ENCODE measurements at regions not wholly inside any gene's neighbourhood (a gene's known extent, or its start where the extent isn't known, plus 50 kb on each side); places are given as distances from the start of the nearest gene placed in this dataset.
A peak's percentile ranks its signal among the peaks of the same experiment; 100 is the strongest.
"Not testable (repeated sequence)": the region's sequence is repeated elsewhere in the genome, so short reads cannot be mapped to it uniquely, and the experiment has no call there.

- DNase-seq (ENCODE audit: low spot score), result not testable (repeated sequence)
Observed at GRCh38 chrX:31014474-31014873, 57.4 kb downstream of the FTHL17 start.

GRCh38 chrX:31012509-31013025 lies 59.3 kb downstream of the FTHL17 start:
- no peak for DNase-seq (ENCODE audit: low spot score)

- no peak for DNase-seq (ENCODE audit: low spot score)
Observed at GRCh38 chrX:31007321-31007720, 64.5 kb downstream of the FTHL17 start.

- DNase-seq (ENCODE audit: low spot score), result no peak
Observed at GRCh38 chrX:31006027-31006426, 65.8 kb downstream of the FTHL17 start.

GRCh38 chrX:30997411-30997810 lies 74.4 kb downstream of the FTHL17 start:
- DNase-seq (ENCODE audit: low spot score), result no peak

DNA sequence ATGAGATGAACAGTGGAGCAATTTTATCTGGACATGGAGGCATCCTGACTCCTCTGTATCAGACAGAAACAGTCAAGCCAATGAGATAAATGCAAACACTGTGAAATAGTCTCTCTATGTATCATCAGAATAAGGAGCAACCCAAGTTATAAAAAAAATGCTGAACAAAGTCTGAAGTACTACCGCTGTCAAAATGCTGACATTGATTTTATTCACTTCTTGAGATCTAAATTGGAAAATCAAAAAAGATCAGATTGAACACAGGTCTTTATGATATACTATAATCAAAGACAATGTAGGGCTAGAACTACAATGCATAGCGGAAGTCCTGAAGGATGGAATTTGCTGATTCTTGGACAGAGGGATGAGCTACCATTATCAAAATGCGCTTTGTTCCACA lies 76.1 kb downstream of the FTHL17 start:
- DNase-seq (ENCODE audit: low spot score), result no peak

DNA sequence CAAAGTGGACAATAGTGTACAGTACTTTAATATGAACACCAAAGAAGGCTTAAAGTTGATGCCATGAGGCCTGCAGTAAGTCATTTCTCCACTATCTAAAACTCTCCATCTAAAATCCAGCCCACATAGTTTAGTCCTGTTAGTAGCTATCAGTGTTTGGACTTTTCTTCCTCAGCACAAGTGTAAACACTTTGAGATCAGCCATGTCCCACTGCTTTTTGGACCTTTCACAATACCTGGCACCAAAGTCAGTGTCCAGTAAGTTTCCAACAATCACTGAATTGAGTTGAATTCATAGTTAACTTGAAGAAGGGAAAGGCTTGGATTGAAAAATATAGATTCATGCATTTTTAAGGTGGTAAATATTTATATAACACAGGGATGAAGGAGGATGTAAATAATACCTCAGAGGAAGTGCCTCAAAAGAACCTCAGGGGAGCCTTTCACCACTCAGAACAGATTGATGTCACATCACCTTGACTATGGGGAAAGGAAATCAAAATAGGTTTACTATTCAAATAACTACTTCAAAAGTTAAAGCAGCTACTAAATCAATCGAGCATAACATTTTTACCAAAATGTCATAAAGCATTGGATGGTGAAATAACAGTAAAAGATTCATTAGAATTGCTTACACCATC lies 76.7 kb downstream of the FTHL17 start:
- no peak for DNase-seq (ENCODE audit: low spot score)

- DNase-seq (ENCODE audit: low spot score), result not testable (repeated sequence)
Observed at GRCh38 chrX:30994018-30994417, 77.8 kb downstream of the FTHL17 start.

DNA sequence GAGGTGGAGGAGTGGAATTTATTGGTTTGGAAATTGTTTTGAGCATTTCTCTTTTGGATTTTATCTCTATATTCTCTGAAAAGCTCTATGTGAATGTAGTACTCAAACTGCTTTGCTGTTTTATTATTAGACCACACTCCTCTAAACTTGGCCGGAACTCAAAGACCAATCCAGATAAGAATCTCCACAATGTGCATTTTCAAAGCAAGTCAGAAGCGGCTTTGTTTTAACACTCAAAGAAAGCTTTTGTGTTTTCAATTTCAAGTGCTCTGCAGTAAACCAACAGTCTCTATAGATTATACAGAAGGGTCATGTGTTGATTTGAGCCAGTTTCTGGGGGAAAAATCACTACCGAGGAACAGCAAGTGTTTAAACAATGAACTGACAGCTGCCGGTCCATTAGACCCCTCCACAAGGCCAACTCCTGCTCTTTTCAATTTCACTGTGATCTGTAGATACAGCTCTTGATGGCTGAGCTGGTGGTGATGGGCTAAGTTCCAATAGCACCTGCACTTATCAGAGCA lies 79.4 kb downstream of the FTHL17 start:
- no peak for DNase-seq (ENCODE audit: low spot score)

GRCh38 chrX:30990361-30990760 lies 81.5 kb downstream of the FTHL17 start:
- no peak for DNase-seq (ENCODE audit: low spot score)

DNA sequence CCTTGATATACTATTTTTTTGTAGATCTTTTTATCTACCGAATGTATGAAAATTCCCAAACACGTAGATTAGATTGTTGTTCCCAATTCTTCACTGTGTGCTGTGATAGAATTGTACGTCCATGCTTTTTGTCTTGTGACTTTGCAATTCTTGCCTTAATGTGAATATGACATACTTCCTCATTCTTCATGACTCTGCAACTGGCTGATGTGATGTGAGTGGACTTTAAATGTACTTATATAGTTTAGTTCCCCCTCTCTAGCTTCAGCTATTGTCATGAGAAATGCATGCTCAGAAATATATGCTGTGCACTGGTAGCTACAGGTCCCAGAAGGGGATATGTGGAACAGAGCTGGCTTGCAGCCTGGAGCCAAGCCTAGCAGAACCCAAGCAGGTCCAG lies 89.4 kb downstream of the FTHL17 start:
- DNase-seq (ENCODE audit: low spot score), result no peak

DNA sequence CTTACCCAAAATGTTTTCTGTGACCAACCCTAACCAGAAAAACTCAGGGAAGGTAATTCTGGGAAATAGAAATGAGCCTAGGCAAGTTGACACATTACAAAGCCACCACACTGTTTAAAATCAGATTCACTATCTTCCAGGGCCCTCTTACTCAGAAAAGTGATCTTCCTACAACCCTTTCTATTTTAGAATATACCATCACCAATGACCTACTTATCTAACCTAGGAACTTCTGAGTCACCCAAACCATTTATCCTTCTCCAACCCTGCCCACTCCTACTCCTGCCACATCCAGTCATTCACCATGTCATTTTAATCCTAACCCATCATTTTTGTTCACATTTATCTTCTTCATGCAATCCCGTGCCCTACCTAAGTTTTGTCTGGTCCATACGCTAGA lies 89.9 kb downstream of the FTHL17 start:
- no peak for DNase-seq (ENCODE audit: low spot score)

DNA sequence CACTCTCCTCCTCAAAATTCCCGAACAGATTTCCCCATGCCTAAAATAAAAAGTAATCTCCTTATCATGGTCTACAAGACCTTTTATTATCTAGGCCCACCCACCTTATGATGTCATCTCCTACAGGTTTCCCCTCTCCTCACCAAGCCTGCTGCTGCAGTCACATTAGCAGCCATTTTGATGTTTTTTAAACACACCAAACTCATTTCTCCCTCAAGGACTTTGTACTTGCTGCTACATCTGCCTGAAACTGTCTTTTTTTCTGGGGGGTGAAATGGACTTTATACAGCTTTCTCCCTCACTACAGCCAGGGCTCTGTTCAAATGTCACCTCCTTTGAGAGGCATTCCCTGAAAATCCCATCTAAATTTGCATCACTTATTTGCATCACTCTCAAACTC lies 90.2 kb upstream of the TAB3 start:
- no peak for DNase-seq (ENCODE audit: low spot score)

DNA sequence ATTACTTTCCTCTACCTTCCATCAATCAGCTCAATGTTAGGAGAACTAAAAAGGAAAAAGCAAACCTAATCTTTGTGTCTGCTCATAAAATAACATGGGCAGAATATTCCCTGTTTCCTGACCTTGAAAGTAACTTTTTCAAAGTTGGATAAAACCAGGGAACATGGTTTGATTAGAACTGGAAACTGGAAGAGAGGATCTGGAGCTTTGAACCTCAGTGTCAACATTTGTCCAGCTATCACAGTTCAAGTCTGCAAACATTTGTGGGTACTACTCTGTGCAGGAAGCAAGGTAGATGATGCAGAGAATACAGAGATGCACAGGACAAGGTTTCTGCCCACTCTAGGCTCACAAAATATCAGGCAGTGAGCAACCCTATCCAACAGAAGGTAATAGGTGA lies 86.4 kb upstream of the TAB3 start:
- DNase-seq (ENCODE audit: low spot score), result no peak

- DNase-seq (ENCODE audit: low spot score), result no peak
Observed at GRCh38 chrX:30973784-30974427, 84.9 kb upstream of the TAB3 start.

- peak; percentile 29 for DNase-seq (ENCODE audit: low spot score)
Observed at GRCh38 chrX:30971774-30972603, 82.9 kb upstream of the TAB3 start.

DNA sequence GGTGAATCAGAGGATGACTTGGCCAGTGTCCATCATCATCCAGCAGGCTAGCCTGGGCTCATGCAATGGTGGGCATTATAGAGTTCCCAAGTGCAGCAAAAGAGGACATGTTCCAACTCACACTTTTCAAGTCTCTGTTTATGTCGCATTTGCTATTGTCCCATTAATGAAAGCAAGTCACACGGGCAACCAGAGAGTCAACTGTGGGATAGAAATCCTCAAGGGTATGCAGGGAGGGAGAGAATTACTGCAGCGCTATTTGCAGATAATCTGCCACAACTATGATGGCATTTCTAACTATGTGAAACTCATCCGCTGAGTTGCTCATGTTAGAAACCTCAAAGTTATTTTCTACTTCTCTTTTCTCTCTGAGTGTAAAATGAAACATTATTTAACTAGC lies 78.5 kb upstream of the TAB3 start:
- DNase-seq (ENCODE audit: low spot score), result no peak

DNA sequence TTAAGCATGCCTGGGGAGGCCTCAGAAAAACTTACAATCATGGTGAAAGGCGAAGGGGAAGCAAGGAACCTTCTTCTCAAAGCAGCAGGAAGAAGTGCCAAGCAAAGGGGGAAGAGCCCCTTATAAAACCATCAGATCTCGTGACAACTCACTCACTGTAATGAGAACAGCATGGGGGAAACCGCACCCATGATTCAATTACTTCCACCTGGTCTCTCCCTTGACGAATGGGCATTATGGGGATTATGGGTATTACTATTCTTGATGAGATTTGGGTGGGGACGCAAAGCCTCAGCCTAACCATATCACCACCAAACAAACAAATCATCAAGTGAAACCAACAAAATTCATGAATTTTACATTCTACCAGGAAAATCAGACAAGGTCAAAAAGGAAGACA lies 76.7 kb upstream of the TAB3 start:
- DNase-seq (ENCODE audit: low spot score), result no peak

DNA sequence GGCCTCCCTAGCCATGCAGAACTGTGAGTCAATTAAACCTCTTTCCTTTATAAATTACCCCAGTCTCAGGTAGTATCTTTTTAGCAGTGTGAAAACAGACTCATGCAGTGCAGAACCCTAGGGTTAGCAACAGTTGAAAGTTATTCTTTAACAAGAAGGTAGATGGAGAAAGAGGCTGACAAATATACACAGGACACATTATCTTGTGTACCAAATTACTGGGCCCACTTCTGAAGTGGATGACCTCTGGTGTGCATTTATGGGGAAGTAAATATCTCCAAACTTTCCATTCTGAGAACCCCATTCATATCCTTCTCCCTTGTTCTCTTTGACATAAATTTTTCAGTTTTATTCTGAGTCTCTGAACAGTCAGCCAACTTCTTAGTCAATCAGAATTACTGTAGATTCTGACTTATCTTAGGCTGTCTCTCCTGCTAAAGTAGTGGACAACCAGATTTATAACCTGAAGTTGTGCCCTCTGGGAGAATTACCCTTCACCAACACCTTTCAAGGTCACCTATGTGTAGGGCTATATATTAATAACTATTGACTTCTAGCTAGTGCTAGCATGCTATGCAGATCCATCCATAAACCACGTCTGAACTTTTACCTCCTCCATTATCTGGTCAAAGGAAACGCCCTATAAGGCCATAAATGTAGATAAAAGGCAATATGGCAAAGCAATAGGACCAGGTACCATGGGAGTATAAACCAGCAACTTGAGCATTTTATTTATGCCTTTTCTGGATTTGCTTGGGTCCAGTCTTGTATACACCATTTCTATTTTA lies 72.5 kb upstream of the TAB3 start:
- no peak for DNase-seq (ENCODE audit: low spot score)

DNA sequence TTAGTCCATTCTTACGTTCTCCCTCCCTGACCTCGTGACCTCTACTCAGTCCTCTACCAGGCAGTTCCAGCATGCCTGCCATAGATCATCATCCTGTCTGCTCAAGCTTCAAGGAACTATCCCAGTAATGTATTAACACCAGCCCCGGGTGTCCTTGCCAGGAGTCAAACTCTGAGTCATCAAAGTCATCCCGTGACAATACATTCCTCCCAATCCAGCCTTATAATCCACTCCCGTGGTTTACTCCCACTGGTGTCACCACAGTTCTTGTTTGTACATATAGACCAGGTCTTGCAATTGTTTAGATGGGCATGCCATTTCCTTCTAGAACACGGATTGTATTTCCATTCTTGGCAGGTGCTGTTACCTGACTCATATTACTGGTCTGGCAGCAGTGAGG lies 68.7 kb upstream of the TAB3 start:
- DNase-seq (ENCODE audit: low spot score), result peak; percentile 7

DNA sequence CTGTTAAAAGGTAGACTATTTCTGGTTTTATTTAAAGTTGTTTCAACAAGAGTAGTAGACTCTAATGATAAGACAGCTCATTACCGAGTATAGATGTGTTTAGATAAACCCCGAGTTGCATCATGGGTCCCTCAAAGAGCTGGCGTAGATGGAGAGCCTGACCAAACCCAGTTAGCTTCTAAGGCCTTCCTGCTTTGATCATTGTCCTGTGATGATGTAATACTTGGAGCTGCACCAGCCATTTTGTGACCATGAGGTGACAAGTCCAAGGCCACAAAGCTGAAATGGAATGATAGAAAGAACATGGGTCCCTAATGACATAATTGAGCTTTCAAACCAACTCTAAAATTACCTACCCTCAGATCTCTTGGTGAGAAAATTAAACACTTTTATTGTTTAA lies 66.6 kb upstream of the TAB3 start:
- DNase-seq (ENCODE audit: low spot score), result no peak

DNA sequence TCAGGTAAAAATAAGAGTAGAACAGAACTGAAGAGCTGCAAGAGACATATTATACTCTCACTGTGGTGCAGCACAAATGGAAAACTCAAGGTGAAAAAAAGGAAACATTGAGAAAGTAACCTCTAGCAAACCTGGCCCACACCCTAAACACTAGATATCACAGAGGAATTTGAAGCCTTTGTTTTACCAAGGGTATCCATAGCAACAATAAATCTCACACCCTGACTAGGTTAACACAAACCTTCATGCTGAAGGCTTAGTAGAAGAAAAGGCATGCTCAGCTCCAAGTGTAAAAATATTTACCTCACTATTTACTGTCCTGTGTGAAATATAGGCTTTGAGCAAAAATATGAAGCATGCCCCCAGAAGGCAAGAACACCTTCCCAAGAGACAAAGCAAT lies 61.9 kb upstream of the TAB3 start:
- no peak for DNase-seq (ENCODE audit: low spot score)

All from hepatic stellate cell (primary cell).